GM21576 (cell line): ENCODE measurements at regions not wholly inside any gene's neighbourhood (a gene's known extent, or its start where the extent isn't known, plus 50 kb on each side); places are given as distances from the start of the nearest gene placed in this dataset.
A peak's percentile ranks its signal among the peaks of the same experiment; 100 is the strongest.
"Not testable (repeated sequence)": the region's sequence is repeated elsewhere in the genome, so short reads cannot be mapped to it uniquely, and the experiment has no call there.

Experiments used
- ATAC-seq: cut with Tn5 transposase; IDR thresholded peaks from one replicate; pipeline ENCODE4 v1.9.1; 2021; ENCODE audit warnings: mild to moderate bottlenecking, moderate library complexity; ENCODE audit not compliant: unreplicated experiment

DNA sequence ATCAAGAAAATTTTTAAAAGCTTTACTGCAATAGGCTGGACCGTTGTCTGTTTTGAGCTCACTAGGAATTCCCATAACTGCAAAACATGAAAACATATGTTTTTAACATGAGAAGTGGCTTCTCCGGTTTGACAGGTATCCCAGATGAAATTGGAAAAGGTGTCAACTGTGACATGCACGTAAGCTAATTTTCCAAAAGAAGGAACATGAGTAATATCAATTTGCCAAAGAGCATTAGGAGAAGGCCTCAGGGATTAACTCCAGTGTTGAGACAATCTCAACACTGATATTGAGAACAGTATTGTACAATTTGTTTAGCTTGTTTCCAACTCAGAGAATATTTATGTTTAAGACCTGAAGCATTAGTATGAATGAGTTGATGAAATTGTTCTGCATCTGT lies 215.5 kb upstream of the KCNN2 start:
- no peak for ATAC-seq

DNA sequence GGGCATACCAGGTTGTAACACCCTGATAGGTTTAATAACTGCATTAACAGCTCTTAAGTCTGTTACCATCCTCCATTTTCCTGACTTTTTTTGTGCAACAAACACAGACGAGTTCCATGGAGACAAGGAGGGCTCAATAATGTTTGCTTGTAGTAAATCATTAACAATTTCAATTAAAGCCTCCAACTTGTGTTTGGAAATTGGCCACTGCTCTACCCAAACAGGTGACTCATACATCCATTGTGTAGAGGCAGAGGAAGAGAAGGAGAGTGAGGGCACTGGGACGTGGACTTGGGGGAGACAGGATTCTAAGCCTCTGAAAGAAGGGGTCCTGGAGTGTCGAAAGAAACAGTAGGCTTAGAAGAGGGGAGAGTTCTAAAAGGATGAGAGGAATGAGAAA lies 213.6 kb upstream of the KCNN2 start:
- ATAC-seq = no peak

DNA sequence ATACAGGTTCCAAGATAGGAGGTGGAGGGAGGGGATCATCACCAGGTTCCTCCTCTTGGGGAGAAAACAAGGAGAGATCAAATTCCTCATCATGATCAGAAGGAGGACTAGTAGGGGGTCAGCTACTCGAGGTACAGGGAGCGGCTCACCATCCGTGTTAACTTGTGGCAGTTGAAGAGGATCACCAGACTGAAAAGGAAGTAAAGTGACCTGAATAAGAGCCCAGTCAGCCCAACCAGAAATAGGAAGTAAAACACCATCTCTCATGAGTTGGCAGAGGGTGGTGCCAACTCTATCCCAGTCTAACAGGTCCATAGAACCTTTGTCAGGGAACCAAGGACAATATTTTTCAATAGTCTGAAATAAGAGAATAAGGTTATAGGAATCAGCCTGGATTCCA lies 213.1 kb upstream of the KCNN2 start:
- ATAC-seq = not testable (repeated sequence)

DNA sequence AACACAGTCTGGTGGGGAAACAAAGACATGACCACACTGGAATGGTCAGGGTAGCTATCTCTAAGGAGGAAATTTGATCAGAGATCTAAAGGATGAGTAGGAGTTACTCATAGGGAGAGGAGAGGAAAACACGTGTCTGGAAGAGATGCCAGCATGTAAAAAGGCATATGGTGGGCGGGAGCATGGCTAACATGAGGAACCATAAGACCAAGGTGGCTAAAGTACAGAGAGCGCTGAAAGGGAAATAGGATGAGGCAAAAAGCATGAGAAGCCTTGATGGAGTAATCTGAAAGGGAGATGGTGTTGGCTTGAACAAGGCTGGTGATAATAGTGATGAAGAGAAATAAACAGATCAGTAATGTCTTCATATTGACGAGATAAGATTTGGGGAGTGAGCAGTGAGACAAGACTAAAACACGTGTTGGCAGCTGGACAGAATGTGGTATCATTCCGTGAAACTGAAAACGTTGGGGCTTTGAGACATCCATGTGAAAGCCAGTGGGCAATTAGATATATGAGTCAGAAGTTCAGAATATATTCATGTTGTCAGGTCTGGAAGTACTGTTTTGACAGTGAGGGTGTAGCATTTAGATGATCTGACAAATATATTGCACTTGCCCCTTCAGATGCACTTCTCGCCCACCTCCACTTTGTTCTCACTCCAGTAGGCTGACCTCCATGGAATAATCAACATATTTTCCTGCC lies 209.1 kb upstream of the KCNN2 start:
- ATAC-seq = no peak

DNA sequence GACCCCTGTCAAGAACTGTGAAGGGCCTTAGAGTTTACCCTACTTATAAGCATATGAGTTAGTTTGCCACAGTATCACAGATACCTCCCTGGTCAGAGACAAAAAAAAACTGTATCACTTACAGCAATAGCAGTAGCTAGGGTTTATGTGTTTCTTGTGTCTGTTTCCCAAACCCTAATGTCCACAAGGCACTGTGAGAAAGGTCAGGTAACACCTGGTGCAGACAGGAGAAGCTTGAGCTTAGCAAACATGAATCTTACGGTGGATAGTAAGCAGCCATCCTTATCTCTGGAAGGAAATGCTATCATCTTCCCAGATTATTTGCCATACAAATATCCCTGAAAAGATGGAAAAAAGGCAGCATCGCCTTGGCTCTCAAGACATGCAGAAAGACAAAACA lies 208.5 kb upstream of the KCNN2 start:
- ATAC-seq = no peak

DNA sequence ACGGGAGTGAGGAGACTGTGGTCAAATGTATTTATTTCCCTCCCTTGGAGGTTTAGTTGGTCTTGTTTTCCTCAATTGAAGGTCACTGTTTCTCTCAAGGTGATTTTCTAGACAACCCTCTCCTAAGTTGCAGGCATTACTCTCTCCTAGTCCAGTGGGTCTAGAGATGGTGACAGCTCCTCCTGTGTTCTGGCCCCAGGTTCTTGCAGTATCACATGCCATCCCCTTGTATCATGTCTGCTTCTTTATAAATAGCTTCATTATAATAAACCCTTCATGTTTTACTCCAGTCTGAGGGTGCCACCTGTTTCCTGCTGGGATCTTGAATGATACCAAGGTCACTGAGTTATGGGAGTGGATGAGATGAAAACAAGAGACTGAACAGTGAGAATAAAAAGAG lies 208.0 kb upstream of the KCNN2 start:
- no peak for ATAC-seq

DNA sequence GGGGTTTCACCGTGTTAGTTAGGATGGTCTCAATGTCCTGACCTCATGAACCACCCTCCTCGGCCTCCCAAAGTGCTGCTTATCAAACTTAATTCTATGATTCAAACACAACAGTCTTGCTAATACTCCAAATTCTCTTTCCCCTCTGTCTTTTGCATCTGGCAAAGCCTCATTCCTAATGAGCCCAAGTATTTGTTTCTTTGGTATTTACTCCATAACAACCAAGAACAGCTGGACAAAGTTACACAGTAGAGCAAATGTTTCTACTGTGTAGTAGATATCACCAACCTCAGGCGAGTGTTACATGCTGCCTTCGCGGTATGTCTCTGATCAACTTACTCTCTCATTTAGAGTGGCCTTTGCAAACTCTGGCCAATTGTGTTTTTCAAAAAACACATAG lies 195.8 kb upstream of the KCNN2 start:
- ATAC-seq = no peak

DNA sequence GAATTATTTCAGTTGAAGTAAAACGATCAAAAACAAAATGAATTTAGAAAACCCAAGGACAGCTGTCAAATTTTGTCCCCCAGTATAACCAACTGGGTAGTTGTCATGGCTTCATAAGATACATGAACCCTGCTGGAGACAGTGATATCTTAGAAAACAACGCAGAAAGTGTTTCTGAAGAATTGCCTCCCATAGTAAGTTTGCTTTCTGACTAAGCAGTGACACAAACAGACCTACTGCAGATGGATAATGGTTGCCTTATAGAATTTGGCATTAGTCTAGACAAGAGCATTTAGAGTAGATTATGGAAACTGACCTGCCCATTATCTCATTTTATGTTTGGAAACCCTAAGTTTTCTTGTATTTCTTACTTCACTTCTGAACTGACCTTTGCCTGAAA lies 187.7 kb upstream of the KCNN2 start:
- ATAC-seq = no peak

DNA sequence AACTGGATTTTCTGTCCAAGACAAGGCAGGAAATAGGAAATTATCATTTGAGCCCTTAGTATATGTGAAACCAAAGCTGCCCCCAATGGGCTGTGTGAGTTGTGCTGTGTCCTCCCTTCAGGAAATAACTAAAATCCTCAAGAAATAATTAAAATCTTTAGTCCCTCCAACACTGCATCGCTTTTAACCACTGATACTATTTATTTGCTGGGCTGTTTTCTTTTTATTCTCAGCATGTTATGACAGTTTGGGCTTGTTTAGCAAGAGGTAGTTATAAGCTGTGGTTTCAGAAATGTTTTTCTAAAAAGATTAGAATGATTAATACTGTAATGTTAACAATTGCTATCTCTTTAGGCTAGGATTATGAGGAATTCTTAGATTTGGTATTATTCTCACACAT lies 187.0 kb upstream of the KCNN2 start:
- no peak for ATAC-seq

DNA sequence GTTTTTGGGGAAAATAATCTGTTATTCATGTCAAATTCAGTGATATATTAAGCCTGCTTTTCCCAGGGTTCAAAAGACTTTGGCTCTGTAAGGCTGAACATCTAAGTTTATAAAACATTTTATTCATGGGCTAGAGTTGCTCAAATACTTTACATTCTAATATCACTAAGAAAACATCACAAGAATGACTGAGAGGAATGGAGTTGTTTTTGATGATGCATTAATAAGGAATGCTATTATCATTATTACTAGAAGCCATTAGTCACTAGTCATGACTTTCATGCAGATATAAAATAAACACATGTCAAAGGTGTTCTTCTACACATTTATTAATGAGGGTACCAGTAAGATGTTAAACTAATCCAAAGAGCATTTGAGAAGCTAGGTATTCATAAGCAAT lies 185.5 kb upstream of the KCNN2 start:
- ATAC-seq = no peak

DNA sequence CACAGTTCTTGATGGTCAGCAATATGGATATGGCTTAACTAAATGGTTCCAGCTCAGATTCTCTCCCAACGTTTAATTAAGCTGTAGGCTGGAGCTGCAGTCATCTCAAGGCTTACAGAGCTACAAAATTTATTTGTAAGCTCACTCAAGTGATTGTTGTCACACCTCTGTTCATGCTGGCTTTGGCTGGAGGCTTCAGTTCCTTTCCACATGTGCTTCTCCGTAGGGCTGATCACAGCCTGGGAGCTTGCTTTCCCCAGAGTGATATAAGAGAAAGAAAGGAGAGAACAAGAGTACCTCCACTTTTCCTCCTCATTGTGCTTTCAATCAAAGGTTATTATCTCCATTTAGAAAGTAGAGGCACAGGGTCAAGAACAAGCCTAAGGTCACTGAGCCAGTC lies 182.7 kb upstream of the KCNN2 start:
- ATAC-seq = no peak

DNA sequence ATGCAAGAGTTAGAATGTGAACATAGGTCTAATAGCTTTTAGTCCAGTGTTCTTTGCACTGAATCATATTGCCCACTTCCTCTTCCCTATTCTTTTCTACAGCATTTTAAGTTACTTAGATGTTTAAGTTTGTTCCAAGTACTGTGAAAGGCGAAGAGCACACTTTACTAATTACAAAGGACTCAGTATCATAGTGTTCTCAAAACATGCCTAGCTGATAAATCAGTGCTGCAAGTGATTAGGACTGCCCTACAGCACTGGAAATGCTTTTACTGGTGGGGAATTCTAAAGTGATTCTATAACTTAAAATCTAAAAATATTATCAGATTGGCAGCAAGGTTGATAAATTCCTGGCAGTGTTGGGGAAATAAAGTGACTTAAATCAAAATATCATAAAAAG lies 177.9 kb upstream of the KCNN2 start:
- ATAC-seq = no peak

DNA sequence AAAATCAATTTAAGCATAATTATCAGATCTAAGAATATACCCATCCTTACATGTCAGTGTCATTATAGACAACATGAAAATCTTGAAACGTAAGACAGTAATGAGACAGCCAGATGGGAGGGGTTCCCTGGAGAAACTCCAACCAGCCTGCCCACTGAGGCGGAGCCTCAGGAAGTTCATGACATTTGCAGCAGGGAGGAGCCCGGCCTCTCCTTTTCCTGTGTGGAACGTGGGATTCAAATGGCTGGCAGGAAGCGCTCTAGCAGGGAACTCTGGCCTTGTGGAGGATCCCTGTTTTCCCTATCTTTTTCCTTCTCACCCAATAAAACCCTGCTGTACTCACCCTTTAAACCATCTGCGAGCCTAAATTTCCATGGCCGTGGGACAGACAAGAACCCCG lies 176.6 kb upstream of the KCNN2 start:
- ATAC-seq = no peak

DNA sequence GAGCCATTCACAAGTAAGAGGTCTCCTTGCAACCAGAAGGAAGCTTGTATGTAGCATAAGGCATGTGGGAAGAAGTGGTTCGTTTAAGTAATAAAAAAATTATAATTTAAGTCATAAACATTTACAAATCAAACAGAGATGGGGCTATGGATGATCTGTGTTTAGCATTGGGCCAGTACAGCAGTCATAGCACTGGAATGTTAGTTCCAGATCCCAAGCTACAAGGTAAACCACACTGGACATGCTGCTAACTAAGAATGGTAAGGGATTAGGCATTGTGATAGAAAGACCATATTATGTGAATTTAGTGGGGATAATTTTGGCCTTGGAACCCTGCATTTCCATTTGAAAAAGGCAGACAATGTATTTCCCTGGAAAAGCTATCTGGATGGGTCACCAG lies 170.4 kb upstream of the KCNN2 start:
- no peak for ATAC-seq

DNA sequence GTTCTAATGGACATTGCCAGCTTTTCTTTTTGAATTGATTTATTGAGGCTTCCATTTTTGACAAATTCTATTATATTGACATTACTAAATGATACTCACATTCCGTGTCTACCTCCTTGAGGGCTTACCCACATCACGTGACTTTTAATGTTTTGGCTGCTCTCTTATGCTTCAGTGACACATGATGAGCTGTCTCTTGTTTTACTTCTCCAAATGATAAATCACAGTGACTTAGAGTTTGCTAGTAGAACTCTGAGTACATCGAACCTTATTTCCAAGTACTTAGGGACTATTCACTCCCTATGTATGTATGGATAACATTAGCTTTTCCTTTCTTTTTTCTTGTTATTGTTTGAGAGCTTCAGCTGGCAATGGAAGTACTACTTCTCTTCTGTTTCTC lies 169.8 kb upstream of the KCNN2 start:
- no peak for ATAC-seq

DNA sequence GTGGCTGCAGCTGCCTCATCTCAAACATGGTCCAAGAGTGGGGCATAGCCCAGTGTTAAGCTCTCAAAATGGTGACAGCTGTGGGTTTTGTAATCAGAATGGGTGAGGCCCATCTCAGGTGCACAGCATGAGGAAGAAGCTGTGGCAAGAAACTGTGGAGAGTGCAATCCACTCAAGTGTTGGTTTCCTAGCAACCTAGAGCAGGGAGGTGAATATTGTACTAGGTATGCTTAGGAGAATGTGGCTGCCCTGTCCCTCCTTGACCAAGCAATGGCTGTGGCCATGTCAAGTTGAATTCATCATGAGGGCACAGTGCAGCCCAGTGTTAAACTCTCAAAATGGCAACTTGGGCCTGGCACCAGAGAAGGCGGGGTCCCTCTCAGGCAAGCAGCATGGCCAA lies 160.5 kb upstream of the KCNN2 start:
- ATAC-seq = no peak

DNA sequence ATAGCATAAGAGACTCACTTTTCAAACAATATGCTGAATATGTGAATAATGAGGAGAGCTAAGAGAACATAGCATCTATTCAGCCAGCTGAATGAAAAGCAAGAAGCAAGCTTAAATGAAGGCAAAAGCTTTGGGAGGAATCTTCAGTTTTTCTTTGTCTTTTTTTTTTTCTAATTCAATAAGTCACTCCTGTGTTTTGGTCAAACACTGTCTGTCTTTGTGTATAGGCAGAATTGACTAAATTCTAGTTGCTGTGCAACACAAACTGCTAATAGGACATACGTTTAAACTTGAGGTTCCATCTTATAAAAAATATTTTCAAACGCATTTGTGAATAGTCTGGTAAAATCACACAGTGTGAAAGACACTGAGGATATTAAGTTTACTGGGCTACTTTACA lies 156.9 kb upstream of the KCNN2 start:
- ATAC-seq = no peak

DNA sequence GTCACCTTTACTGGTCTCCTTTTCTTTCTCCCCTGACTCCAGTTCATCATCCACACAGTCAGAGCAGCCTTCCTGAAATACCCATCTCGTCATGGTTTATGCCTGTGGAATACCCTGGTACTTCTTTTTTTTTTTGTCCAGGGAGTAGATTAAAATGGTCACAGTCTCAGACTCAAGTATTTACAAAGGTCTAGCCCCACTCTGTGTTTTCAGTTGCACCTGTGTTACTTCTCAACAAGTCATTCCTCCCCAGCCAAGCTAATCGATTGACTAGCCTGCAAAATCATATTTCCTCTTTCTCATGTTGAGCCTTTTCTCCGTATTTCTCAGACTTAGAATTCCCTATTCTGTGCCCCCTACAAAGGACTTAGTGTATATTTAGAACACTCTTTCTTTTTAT lies 155.2 kb upstream of the KCNN2 start:
- no peak for ATAC-seq

DNA sequence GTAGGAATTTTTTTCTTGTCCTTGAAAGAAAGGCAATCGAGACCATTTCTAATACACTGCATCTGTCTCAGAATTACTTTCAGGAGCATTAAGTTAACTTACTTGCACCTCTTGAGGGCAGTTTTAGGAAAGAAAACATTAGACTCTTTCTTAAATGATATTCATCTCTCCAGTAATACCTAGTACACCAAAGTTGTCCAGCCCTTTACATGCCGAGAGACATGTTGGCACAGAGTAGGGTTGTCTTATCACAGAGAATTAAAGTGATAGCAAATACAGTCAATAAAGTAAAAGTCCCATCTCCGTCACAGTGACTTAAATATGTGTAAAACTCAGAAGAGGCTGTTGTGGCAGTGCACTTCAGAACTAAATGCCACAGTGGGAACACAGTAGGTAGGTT lies 154.3 kb upstream of the KCNN2 start:
- no peak for ATAC-seq

DNA sequence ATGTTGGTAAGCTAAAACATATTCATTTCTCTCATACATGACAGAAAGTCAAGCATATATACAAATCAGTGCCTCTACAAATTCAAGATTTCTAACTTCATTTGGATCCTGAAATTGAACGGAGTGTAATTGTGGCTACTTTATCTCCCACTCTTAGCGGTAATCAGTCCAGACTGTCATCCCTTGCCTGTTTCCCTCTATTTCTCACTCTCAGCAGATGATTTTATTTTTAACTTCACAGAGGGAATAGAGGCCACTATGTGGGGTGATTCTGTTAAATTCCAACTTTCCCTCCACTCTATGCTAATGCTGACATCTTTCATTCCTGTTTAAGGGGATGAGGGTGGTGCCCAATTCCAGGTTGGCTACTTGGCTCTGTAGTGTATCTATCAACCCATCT lies 153.8 kb upstream of the KCNN2 start:
- no peak for ATAC-seq

DNA sequence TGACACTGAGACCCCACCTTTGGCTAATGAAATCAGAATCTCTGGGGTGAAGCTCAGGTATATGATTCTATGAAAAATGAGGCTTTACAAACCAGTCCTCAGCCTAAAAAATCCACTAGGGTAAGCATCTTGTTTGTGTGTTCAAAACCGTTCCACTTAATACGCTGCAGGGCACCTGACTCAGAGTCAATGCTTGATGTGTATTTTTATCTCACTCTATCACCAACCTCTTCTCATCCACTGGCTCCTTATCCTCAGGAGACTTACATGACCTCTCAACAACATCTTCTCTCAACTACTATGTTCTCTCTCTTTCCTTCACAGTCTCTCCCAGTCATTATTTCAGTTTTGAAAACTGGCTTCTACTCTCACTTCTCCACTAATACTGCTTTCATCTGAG lies 153.3 kb upstream of the KCNN2 start:
- ATAC-seq = no peak

DNA sequence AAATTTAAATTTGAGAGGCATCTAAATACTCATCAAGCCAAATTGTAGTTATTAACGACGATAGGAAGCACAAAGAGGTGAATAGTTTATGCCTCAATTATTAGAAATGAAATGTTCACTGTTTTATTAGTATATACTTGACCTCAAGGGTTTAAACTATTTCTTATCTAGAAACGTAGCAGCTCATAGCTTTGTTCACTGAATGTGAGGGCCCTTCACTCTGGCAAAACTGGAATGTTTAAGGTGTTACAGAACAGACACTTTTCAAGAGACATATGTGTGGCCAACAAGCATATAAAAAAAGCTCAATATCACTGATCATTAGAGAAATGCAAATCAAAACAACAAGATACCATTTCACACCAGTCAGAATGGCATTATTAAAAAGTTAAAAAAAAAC lies 151.2 kb upstream of the KCNN2 start:
- ATAC-seq = no peak

DNA sequence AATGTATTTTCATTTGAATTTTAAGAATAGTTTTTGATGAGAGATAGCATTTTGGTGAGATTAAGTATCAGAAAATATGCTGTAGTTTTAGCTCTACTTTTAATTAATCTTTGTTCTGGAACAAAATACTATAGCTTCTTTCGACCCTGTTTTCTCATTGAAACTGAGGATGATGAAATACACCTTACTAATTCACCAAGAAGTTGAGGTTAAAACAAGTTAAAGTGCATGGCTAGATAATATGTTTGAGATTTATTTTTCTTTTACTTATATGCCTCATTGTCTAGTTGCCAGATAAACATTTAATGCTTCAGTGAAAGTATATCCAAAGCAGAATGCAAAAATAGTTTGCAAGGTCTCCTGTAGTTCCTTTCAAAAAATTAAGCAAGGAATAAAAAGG lies 140.1 kb upstream of the KCNN2 start:
- ATAC-seq = no peak

DNA sequence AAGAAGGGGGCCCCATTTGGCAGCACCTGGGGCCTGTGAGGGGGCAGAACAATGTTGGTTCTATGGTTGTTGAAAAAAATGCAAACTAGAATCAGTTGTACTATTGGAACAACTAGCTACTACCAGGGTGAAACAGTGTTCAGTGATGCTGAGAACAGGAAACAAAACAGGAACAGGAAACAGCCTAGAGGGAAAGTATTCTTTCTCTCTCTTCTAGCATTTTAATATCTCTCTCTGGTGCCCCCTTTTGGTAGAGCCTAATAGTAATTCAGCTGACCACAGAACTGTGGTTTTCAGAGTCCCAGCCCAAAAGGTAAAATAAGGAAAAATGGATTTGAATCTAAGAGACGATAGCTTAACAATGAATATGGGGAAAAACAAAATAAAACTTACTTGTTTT lies 138.0 kb upstream of the KCNN2 start:
- ATAC-seq = peak; percentile 75
